HG03135 (cell line): ENCODE measurements at regions not wholly inside any gene's neighbourhood (a gene's known extent, or its start where the extent isn't known, plus 50 kb on each side); places are given as distances from the start of the nearest gene placed in this dataset.
"Not testable (repeated sequence)": the region's sequence is repeated elsewhere in the genome, so short reads cannot be mapped to it uniquely, and the experiment has no call there.

Experiments used
- ATAC-seq: cut with Tn5 transposase; IDR thresholded peaks from one replicate; pipeline ENCODE4 v1.9.1; 2021; ENCODE audit warnings: mild to moderate bottlenecking, moderate library complexity; ENCODE audit not compliant: unreplicated experiment

DNA sequence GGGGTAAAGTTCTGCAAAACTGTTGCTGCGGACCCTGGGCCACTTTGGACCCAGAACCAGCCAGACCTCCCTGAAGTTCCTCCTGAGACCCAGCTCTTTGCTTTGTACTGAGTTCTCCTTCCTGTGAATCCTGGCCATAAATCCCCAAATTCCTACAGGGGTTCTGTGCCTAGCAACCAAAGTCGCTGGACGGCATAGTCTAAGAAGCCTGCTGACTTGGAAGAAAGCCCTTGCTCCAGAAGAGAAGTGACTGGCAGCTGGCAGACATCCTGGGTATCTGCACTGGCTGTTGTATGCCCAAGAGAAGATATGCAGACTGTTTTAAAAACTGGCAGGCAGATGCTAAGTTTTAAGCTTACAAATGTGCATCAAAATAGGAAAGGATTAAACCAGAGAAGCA lies 99.9 kb upstream of the SLC24A4 start:
- ATAC-seq: no peak

DNA sequence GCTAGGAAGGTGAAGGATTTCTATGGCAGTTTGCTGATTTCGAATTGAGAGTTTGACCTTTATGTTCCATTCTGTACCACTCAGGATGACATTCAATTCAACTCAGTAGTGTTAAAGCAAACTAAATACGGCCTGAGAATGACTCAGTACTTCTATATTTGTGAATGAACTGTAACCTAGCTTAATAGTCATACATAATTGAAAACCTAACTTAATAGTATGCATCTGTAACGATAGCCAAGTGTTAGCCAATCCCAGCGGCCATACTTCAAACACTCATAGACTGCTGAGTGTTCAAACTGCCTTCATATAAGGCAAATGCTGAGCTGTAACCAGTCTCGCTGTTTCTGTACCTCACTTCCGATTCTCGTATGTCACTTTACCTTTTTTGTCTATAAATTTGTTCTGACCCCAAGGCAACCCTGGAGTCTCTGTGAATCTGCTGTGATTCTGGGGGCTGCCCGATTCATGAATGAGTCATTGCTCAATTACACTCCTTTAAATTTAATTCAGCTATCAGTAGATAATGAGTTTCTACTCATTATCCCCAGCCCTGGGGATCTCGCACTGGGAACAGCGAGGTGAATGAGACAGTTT lies 98.5 kb upstream of the SLC24A4 start:
- no peak for ATAC-seq

DNA sequence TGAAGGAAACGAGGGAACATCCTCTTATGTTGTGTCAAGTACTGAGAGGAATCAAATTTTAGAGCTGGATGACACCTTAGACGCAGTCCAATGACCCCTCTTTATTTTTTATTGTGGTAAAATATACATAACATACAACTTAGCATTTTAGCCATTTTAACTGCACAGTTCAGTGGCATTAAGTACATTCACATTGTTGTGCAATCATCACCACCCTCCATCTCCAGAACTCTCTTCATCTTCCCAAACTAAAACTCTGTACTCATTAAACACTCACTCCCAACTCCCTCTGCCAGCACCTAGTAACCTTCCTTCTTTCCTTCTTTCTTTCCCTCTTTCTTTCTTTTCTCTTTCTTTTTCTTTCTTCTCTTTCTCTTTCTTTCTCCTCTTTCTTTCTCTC lies 97.2 kb upstream of the SLC24A4 start:
- no peak for ATAC-seq

DNA sequence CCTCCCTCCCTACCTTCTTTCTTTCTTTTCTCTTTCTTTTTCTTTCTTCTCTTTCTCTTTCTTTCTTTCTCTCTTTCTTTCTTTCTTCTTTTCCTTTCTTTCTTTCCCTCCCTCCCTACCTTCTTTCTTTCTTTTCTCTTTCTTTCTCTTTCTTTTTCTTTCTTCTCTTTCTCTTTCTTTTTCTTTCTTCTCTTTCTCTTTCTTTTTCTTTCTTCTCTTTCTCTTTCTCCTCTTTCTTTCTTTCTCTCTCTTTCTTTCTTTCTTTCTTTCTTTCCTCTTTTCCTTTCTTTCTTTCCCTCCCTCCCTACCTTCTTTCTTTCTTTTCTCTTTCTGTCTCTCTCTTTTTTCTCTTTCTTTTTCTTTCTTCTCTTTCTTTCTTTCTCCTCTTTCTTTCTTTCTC lies 96.8 kb upstream of the SLC24A4 start:
- ATAC-seq: not testable (repeated sequence)

DNA sequence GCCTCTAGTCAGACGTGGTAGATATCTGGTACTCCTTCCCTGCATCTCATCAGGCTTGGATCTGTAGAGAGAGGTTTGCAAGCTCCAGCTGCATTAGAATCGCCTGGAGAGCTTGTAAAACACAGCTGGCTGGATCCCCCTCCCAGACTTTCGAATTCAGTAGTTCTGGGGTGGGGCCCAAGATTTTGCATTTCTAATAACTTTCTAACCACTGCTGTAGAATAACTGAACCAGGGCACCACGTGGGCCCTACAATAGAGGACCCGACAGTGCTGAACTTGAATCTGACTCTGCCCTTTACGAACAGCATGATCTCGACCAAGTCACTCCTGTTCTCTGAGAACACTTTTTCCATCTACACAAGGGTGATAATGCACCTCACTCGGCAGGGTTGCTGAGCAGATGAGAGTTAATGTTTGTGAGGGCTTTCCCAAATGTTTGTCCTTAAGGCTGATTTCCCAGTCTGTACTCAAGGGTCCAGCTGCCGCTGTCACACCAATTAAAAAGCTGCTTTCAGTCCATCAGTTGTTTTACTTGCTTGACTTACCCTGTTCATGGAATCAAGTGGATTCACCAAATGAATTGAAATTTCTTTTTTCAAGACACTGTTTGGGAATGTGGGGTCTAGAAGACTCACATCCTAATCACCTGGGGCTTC lies 86.6 kb upstream of the SLC24A4 start:
- no peak for ATAC-seq

DNA sequence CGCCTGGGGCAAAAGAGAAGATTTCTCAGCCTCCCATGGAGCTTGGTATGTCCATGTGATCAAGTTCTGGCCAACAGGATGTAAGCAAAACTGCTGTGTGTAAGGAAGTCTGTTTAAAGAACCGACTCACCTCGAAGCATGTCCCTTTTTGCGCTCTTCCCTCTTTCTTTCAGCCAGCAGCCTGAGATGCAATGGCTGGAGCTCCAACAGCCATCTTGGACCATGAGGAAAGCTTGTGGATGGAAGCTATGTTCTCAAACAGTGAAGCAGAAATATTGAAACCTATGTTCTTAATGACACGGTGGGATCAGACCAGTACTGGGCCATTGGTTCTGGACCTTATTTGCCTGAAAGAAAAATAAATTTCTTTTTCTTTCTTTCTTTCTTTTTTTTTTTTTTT lies 82.3 kb upstream of the SLC24A4 start:
- ATAC-seq: no peak

DNA sequence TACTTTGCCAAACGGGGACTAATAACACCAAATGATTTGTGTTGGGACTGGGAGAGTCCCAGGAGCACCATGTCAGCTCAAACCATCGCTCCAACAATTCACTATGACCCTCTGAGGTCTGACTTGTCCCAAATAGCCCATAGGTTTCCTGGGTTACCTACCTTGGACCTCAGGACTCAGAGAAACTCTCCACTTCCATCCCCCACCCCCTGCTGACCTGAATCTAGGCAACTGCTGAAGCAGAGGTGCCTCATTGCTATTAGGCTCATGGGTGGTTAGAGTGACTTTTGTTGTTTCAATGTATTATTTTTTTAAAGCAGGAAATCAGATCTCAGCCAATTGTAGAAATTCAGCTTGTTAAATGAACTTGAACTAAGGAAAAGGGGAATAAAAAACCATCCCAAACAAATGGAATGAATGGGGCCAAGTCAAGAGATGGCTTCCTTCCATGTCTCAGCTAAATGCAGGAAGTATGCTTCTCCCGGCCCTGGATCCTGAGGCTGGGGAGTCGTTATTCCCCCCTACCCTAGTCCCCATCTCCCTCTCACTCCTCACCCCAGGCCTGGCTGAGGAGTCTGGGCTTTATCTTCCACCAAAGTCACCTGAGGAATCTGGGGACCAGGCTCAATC lies 80.9 kb upstream of the SLC24A4 start:
- no peak for ATAC-seq

DNA sequence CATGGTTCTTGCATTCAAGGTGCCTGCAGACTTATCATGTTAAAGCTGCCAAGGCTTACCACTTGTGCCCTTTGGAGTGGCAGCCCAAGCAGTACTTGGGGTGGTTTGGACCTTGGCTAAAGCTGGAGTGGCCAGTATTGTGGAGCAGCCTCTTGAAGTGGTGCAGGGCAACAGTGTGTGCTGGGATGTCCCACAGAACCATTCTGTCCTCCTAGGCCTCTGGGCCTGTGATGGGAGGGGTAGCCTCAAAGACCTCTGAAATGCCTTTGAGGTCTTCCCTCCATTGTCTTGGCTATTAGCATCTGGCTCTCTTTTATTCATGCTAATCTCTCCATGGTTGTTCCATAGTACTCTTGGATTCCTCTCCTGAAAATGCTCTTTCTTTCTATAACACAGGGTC lies 78.2 kb upstream of the SLC24A4 start:
- ATAC-seq: no peak

DNA sequence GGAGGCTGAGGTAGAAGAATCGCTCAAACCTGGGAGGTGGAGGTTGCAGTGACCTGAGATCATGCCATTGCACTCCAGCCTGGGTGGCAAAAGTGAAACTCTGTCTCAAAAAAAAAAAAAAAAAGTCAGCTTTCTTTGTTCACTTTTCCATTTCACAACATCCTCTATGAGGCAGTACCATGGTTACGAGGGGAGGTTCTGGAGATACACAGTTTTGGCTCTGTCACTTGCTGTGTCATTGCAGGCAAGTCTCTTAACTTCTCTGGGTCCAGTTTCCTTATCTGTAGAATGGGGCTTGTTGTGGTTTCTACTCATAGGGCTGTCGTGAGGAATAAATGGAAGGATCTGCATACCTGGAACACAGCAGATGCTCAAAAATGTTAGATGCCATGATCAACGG lies 75.6 kb upstream of the SLC24A4 start:
- no peak for ATAC-seq

DNA sequence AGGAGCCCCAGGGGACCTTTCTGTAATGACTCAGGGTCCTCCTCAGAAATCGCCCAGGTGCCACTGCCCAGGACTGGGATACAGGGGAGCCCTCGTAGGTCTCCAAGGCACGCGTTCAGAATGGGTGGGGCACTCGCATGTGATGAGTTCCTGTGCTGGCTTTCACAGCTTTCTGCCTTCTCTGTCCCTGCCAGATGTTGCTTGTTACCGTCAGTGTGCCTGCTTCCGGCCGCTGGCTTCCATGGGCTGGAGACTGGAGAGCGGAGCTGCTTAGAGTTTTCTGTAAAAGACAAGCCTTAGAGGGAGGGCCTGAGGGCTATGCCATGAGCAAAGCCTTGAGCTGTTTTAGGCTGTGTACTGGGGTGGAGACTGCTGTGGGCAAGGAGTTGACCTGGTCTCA lies 75.0 kb upstream of the SLC24A4 start:
- no peak for ATAC-seq

DNA sequence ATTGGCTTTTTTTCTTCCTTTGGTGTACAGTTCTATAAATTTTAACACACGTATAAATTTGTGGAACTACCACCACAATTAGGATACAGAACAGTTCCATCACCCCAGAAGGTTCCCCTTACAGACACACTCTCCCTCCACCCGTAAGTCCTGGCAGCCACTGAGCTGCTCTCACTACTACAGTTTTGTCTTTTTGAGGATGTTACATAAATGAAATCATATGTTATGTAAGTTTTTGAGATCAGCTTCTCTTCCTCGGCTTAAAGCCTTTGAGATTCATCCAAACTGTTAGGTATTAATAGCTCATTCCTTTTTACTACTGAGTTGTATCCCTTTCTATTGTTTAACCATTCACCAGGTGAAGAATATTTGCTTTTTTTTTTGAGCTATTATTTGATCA lies 74.3 kb upstream of the SLC24A4 start:
- ATAC-seq: no peak

DNA sequence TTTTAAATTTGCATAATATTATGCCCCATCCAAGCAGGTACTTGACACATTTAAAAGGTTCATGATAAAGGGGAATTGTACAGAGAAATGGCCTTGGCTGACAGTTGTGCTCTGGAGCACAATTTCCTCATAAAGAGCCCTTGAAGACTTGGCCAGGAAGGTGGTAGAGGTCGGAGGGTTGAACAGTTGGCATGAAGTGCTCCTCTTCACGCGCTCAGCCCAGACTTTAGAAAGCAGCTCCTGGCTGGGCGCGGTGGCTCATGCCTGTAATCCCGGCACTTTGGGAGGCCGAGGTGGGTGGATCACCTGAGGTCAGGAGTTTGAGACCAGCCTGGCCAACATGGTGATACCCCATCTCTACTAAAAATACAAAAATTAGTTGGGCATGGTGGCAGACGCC lies 72.6 kb upstream of the SLC24A4 start:
- not testable (repeated sequence) for ATAC-seq

DNA sequence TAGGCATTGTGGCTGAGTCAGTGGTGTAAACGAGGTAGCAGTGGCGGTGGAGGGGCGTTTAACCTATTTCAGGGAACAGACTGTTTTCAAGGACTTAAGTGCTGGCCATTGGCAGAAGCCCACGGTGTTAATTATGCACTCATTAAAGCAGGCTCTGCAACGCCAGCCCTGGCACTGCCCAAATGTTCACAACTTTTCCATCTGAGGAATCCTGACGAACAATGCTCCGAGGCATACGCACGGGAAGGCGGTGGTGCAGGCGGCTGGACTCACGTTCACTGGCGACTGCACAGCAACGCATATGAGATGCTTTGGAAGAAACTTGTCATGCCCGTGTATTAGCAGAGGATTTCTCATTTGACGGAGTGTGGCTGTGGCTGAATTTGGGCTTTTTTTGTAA lies 70.6 kb upstream of the SLC24A4 start:
- no peak for ATAC-seq

DNA sequence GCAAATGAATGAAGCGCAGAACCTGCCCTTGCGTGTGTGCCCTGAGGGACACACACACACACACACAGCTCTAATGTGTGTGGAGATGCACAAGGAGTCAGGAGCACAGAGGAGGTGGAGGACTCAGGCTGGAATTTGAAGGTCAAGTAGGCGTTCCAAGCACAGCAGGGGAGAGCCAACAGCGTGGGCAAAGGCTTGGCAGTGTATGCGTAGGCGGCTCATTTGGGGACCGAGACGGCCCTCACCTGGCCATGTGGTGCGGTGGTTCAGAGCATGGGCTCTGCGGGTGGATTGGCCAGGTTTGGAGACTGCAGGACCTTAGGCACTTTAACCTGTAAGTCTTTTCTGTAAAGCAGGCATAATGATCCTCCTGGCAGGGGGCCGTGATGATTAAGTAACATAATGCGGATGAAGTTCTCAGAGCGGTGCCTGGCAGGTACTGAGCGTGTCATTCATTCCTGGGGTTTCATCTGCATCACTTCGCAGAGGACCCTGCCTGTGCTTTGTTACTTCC lies 69.5 kb upstream of the SLC24A4 start:
- ATAC-seq: no peak

DNA sequence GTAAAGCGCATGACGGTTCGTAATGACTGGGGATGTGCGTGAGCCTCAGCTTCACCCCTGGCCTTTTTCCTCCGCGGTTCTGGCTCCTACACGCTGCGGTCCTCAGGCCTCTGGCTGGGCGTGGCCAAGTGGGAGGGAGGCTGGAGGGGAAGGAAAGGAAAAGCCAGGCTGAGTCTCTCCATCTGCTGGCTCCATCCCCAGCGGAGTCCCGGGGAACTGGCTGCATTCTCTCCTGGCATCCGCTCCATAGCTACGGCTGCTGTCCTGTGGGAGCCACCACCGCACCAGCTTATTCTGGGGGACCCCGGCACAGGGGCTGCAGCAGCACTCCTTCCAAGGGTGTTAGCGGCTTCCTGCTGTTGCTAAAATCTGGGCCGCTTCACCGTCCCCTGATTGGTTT lies 68.2 kb upstream of the SLC24A4 start:
- ATAC-seq: no peak

DNA sequence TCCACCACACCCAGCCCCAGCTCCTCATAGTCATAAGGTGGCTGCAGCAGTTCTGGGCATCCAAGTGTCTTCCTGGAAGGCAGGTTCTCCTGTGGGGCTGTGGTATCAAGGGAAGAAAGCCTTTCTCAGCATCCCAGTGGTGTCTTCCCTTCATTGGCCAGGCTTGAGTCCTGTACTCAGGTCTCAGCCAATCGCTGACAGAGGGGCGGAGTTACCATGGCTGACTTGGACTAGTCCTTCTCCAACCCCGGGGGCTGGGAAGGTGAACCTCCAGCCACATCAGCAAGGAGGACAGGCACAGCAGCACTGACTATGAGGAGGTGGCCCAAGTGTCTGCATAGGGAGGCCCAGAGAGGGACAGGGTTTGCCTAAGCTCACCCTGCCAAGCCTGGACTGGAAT lies 64.0 kb upstream of the SLC24A4 start:
- ATAC-seq: peak; percentile 31

DNA sequence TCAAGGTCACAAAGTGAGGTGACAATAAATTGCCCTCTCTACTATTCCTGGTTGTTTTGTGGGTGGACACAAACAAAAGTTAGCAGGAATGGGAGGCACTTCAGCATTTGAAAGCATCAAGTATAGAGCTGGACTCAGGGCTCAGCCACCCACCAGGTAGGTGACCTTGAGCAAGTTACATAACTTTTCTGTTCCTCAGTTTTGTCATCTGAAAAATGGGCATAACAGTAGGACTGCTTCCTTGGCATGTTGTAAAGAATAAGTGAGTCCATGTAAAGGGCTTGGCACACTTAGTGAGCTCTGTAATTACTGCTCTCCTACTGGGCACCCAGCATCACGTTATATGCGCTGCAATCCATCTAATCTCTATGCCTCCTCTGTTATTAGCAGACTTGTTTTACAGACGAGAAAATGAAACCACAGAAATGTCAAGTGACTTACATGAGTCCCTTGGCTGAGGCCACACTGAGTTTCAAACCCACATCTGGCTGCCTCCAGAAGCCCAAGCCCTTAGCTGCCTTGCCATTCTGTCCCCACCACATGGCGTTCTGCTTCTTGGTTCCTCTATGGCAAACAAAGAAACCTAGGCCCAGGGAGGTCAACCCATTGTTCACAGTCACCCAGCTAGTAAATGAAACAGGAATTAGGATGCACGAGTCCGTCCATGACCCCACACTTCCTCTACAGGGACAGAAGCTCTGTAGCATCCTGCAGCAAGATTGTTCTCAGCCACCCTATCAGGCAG lies 63.2 kb upstream of the SLC24A4 start:
- ATAC-seq: peak; percentile 72

DNA sequence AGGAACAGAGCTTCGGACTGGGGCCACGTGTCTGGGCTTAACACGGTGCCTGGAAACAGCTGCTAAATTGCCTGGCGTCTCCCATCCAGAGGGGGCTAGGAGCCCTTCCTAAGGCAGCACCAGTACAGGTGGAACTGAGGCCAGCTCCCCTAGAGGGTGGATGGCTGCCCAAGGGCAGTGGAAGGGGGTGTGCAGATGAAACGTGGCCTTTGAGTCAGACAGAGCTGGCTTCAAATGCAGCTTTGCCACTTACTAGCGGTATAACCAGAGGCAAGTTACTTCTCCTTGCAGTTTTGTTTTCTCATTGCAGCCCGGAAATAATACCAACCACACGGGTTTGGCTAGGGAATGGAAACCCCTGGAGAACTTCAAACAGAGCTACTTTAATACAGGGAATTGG lies 59.3 kb upstream of the SLC24A4 start:
- ATAC-seq: no peak

DNA sequence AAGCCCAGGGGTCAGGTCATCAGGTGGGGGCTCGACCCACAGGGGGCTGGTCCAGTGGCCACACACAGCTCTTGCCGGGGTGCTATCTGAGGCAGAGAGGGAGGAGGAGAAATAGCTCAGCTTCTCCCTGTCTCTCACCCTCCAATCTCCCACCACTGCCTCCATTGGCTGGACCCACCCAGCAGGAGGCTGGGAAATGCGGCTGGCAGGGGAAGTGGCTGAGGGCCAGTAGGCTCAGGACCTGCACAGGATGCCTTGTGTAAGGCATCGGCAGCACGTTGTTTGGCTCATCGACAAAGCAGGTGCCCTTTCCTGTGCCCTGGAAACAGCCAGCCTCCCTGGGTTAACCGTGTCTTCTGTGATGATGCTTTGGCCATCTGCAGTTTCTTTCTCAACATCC lies 58.8 kb upstream of the SLC24A4 start:
- ATAC-seq: no peak

DNA sequence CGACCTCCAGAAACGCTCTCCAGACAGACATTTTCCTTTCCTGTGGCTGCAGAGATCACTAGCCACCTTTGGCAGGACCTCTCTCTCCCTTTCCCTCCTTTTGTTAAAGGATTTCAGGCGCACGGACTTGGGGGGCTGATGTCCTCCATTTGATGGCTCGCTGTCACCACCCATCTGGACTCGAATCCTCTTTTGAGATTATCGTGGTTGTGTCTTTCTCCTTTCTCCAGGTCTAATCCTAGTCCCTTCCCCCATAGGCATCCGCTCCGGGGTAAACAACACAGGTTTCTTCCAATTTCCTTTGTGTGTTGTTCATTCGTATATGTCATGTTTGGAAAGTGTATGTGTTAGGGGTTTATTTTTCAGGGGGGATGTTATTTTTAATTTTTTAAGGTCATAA lies 56.7 kb upstream of the SLC24A4 start:
- no peak for ATAC-seq
